Sigmoid colon (tissue), 6 donors: ENCODE measurements at regions not wholly inside any gene's neighbourhood (a gene's known extent, or its start where the extent isn't known, plus 50 kb on each side); places are given as distances from the start of the nearest gene placed in this dataset.

ENCODE experiments used
- DNase-seq: peaks from one replicate; pipeline ENCODE4 v3.0.0-alpha.2; 2019
- H3K27ac ChIP-seq, 4 donors: fragments of 200-600 bp; sonication (generic); one replicate each; pipeline ENCODE4 v1.5.1; 2016 to 2019; ENCODE audit warnings: mild to moderate bottlenecking in 1 of 4
- H3K27me3 ChIP-seq, 3 donors: fragments of 200-600 bp; sonication (generic); one replicate each; pipeline ENCODE4 v1.5.1; 2019; ENCODE audit warnings: mild to moderate bottlenecking in 1 of 3
- H3K36me3 ChIP-seq, 4 donors: fragments of 200-600 bp; sonication (generic); one replicate each; pipeline ENCODE4 v1.5.1; 2016 to 2019
- H3K4me1 ChIP-seq, 4 donors: fragments of 200-600 bp; sonication (generic); one replicate each; pipeline ENCODE4 v1.5.1; 2017 to 2019
- H3K4me3 ChIP-seq, 4 donors: fragments of 200-600 bp; sonication (generic); one replicate each; pipeline ENCODE4 v1.5.1; 2017 to 2019; ENCODE audit warnings: mild to moderate bottlenecking in 2 of 4, moderate library complexity in 1 of 4
- H3K9me3 ChIP-seq, 4 donors: fragments of 200-600 bp in 3 of 4; sonication (generic) in 3 of 4; one replicate each; pipeline versions ENCODE4 v1.5.1 to v1.6.1; 2013 to 2019
- EP300 ChIP-seq, 4 donors: sonication (generic); formaldehyde crosslinking; IDR thresholded peaks; one replicate each; pipeline ENCODE4 v1.6.1; 2017; ENCODE audit warnings: antibody characterized with exemption in 4 of 4
- POLR2A ChIP-seq, 2 donors: fragments of 450-650 bp; IDR thresholded peaks; one replicate each; pipeline ENCODE4 v1.6.1; 2016; ENCODE audit warnings: antibody characterized with exemption in 2 of 2, mild to moderate bottlenecking in 2 of 2, moderate library complexity in 2 of 2
- POLR2AphosphoS5 ChIP-seq, 4 donors: sonication (generic); formaldehyde crosslinking; IDR thresholded peaks; one replicate each; pipeline ENCODE4 v1.6.1; 2017; ENCODE audit warnings: antibody characterized with exemption in 4 of 4
- WGBS, 2 donors: extraction: QIAGEN DNeasy Blood & Tissue Kit; methylation state at CpG; one replicate each; pipeline ENCODE4 v1.1.7; 2013; 5-methylcytosine and 5-hydroxymethylcytosine counted together
- intact Hi-C: fragments of 100-400 bp; cut with DNase I; formaldehyde crosslinking; loops from one replicate; pipeline ENCODE4 v1.15.1; 2023
- TF ChIP-seq, protein P1 (sequence below), 4 experiments: fragments of 450-650 bp in 3 of 4; fragments of 200-600 bp in 1 of 4; IDR thresholded peaks; one replicate each; pipeline ENCODE4 v1.5.1; 2016 to 2019; ENCODE audit warnings: antibody characterized with exemption in 4 of 4, mild to moderate bottlenecking in 3 of 4, moderate library complexity in 2 of 4
- donor health status: healthy with polysubstance abuse.
- donor health status: healthy.

DNA sequence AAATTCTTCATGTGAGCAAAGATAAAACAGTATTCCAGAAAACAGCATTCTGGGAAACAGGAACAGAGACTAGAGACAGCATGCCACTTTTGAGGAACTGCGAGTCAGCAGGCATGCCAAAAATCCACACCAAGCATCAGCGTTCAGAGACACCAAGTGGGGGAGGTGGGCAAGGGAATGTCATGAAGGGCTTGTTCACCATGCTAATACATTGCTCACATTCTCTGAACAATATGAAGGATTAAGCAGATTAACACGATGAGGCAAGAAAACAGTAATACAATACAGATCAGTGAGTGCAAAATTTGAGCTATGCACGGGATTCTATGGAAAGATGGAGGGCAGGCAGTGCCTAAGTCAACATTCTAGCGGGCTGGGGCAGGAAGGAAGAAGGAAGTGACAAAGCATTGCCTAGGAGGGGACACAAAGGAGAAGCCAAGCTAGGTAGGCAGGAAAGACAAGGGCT is 278.3 kb downstream of the FBXW7 start:
- H3K4me1 ChIP-seq: no peaks in the 10 kb centered on the region
- intact Hi-C loops: no loop called here
- WGBS, 2 donors: 58 to 61% methylated on average over 5 of the region's 5 CpGs
- no peak for DNase-seq
- no peaks in the 10 kb centered on the region for H3K27me3 ChIP-seq
- TF ChIP-seq, protein P1, sequence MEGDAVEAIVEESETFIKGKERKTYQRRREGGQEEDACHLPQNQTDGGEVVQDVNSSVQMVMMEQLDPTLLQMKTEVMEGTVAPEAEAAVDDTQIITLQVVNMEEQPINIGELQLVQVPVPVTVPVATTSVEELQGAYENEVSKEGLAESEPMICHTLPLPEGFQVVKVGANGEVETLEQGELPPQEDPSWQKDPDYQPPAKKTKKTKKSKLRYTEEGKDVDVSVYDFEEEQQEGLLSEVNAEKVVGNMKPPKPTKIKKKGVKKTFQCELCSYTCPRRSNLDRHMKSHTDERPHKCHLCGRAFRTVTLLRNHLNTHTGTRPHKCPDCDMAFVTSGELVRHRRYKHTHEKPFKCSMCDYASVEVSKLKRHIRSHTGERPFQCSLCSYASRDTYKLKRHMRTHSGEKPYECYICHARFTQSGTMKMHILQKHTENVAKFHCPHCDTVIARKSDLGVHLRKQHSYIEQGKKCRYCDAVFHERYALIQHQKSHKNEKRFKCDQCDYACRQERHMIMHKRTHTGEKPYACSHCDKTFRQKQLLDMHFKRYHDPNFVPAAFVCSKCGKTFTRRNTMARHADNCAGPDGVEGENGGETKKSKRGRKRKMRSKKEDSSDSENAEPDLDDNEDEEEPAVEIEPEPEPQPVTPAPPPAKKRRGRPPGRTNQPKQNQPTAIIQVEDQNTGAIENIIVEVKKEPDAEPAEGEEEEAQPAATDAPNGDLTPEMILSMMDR (IDR thresholded peaks at IDR 0.05): no peak
- TF ChIP-seq POLR2A (IDR thresholded peaks at IDR 0.05) (no peak), EP300 (IDR thresholded peaks at IDR 0.05) (no peak), POLR2AphosphoS5 (IDR thresholded peaks at IDR 0.05) (no peak)
- no peaks in the 10 kb centered on the region for H3K36me3 ChIP-seq
- H3K27ac ChIP-seq: no peak overlapping the region
- no peak overlapping the region for H3K4me3 ChIP-seq
- no peaks in the 10 kb centered on the region for H3K9me3 ChIP-seq

DNA sequence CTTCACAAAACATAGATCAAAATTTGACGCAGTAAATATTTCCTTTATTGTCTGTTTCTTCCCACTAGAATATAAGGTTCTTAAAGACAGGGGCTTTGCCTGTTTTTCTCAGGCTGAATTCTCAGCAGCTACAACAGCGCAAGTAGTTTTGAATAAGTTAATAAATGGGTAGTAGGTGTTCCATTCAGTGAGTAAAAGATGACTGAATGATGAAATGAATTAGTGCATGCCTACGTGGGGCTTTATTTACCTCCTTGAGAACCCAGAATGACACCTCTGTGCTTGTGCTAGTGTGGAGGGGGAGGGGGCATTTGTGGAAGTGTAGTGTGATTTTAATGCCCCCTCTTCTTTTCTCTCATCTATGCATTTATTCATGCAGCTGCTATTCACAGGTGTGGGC is 278.9 kb downstream of the FBXW7 start:
- H3K36me3 ChIP-seq: no peaks in the 10 kb centered on the region
- intact Hi-C loops: no loop called here
- H3K4me1 ChIP-seq: no peaks in the 10 kb centered on the region
- H3K27me3 ChIP-seq: no peaks in the 10 kb centered on the region
- H3K27ac ChIP-seq: no peak overlapping the region
- WGBS, 2 donors: 90 to 92% methylated on average over 3 of the region's 3 CpGs
- no peak overlapping the region for H3K4me3 ChIP-seq
- no peaks in the 10 kb centered on the region for H3K9me3 ChIP-seq
- TF ChIP-seq POLR2A (IDR thresholded peaks at IDR 0.05) (no peak), POLR2AphosphoS5 (IDR thresholded peaks at IDR 0.05) (no peak), EP300 (IDR thresholded peaks at IDR 0.05) (no peak)
- TF ChIP-seq, protein P1 (IDR thresholded peaks at IDR 0.05): no peak
- DNase-seq: no peak

GRCh38 chr4:152255437-152255836 is 280.5 kb downstream of the FBXW7 start:
- Histone ChIP-seq H3K27ac (no peak overlapping the region), H3K36me3 (no peaks in the 10 kb centered on the region), H3K4me3 (no peak overlapping the region), H3K9me3 (no peaks in the 10 kb centered on the region), H3K27me3 (no peaks in the 10 kb centered on the region), H3K4me1 (no peaks in the 10 kb centered on the region)
- TF ChIP-seq POLR2A (IDR thresholded peaks at IDR 0.05): no peak
- TF ChIP-seq POLR2AphosphoS5 (IDR thresholded peaks at IDR 0.05): no peak
- no peak for TF ChIP-seq EP300 (IDR thresholded peaks at IDR 0.05)
- TF ChIP-seq, protein P1 (IDR thresholded peaks at IDR 0.05): no peak
- DNase-seq: no peak
- WGBS, 2 donors: 36 to 67% methylated on average over 4 of the region's 4 CpGs
- intact Hi-C loops: no loop called here

DNA sequence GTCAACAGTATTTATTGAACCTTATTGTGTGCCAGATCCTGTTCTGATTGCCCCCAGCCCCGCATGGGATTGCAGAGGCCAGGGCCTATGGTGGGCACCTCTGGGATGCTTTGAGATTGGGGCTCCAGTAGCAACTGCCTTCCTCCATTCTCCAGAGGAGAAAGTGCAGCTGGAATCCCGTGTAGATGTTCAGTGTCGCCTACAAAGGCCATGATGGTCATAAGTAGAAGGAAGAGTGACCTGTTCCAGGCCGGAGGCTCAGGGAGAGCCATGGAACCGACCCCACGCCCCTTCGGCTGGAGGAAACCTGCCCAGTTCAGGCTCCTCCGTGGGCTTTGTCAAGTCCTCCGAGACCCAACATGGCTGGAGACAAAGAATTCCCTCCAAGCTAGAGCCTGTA is 287.5 kb downstream of the FBXW7 start:
- 91 to 93% methylated on average over 9 of the region's 9 CpGs for WGBS, 2 donors

More for the DNA sequence above, 287.5 kb downstream of the FBXW7 start:
- TF ChIP-seq, protein P1 (IDR thresholded peaks at IDR 0.05): no peak
- TF ChIP-seq POLR2A (IDR thresholded peaks at IDR 0.05) (no peak), EP300 (IDR thresholded peaks at IDR 0.05) (no peak), POLR2AphosphoS5 (IDR thresholded peaks at IDR 0.05) (no peak)
- H3K27ac ChIP-seq: no peak overlapping the region
- no peak overlapping the region for H3K4me3 ChIP-seq
- no peaks in the 10 kb centered on the region for H3K27me3 ChIP-seq
- no peaks in the 10 kb centered on the region for H3K36me3 ChIP-seq
- H3K4me1 ChIP-seq: no peaks in the 10 kb centered on the region
- H3K9me3 ChIP-seq: no peaks in the 10 kb centered on the region
- DNase-seq: no peak
- intact Hi-C loops: no loop called here
